BE2C (cell line): ENCODE measurements at regions not wholly inside any gene's neighbourhood (a gene's known extent, or its start where the extent isn't known, plus 50 kb on each side); places are given as distances from the start of the nearest gene placed in this dataset.

ENCODE experiments used
- DNase-seq: peaks from one replicate; pipeline ENCODE4 v3.0.0-alpha.2; 2020
- H3K27me3 ChIP-seq: fragments of 250-450 bp; sonication (Bioruptor Pico); 2 replicates; pipeline ENCODE4 v1.5.1; 2020; ENCODE audit warnings: mild to moderate bottlenecking
- H3K36me3 ChIP-seq: fragments of 250-450 bp; sonication (Bioruptor Pico); 2 replicates; pipeline ENCODE4 v1.5.1; 2020; ENCODE audit warnings: mild to moderate bottlenecking
- H3K4me1 ChIP-seq: fragments of 250-450 bp; sonication (Bioruptor Pico); 2 replicates; pipeline ENCODE4 v1.5.1; 2020
- H3K4me3 ChIP-seq: 2 replicates; pipeline ENCODE4 v1.5.1; 2011; ENCODE audit warnings: low read depth, low read length
- H3K9me3 ChIP-seq: fragments of 250-450 bp; sonication (Bioruptor Pico); 2 replicates; pipeline ENCODE4 v1.5.1; 2020
- TF ChIP-seq, protein P1 (sequence below): IDR thresholded peaks from 2 replicates; pipeline ENCODE4 v1.5.1; 2012; ENCODE audit warnings: mild to moderate bottlenecking, low read depth, low read length

DNA sequence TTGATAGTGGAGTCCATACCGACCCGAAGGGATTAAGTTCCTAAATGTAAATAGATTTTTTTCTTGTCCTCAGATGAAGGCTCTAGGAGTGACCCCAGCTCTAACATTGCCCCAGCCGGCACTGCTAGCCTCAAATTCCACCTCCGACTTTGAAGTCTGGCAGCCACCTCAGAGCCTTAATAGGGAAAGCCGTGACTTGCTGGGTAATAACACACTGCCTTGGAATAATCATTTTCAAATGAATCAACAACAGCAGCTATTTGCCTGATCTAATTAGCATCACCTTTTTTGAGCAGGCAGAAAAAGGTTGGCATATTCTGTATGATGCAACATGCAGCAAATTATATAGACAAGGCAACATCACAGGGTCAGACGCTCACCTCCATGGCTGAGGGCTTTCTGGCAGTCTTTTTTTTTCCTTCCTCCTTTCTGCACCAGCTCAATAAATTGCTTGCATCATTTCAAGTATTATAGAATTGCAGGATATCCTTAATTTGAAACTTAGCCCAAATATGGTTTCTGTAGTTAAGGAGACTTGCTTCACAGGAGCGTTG is 276.5 kb upstream of the ATP5MC3 start:
- DNase-seq = no peak
- Histone ChIP-seq H3K4me3 (no peak overlapping the region), H3K4me1 (no peaks in the 10 kb centered on the region), H3K27me3 (no peaks in the 10 kb centered on the region), H3K36me3 (no peaks in the 10 kb centered on the region), H3K9me3 (no peaks in the 10 kb centered on the region)
- TF ChIP-seq, protein P1, sequence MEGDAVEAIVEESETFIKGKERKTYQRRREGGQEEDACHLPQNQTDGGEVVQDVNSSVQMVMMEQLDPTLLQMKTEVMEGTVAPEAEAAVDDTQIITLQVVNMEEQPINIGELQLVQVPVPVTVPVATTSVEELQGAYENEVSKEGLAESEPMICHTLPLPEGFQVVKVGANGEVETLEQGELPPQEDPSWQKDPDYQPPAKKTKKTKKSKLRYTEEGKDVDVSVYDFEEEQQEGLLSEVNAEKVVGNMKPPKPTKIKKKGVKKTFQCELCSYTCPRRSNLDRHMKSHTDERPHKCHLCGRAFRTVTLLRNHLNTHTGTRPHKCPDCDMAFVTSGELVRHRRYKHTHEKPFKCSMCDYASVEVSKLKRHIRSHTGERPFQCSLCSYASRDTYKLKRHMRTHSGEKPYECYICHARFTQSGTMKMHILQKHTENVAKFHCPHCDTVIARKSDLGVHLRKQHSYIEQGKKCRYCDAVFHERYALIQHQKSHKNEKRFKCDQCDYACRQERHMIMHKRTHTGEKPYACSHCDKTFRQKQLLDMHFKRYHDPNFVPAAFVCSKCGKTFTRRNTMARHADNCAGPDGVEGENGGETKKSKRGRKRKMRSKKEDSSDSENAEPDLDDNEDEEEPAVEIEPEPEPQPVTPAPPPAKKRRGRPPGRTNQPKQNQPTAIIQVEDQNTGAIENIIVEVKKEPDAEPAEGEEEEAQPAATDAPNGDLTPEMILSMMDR = no peak

DNA sequence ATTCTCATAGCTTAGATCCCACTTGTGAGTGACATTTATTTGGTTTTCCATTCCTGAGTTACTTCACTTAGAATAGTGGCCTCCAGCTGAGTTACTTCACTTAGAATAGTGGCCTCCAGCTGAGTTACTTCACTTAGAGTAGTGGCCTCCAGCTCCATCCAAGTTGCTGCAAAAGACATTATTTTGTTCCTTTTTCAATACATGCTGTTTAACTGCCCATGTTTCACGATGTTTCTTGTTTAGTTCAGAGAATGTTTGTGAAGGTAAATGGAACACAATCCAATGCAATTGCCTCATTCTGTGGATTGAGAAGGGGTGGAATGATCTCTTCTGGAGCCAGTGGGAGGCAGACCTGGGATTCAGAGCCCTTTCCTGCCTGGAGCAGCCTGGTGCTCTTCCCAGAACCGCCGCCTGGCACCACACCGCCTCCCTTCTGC is 273.5 kb upstream of the ATP5MC3 start:
- H3K4me3 ChIP-seq = no peak overlapping the region
- no peaks in the 10 kb centered on the region for H3K36me3 ChIP-seq
- no peaks in the 10 kb centered on the region for H3K9me3 ChIP-seq
- DNase-seq = no peak
- H3K4me1 ChIP-seq = no peaks in the 10 kb centered on the region
- H3K27me3 ChIP-seq = no peaks in the 10 kb centered on the region
- TF ChIP-seq, protein P1 = no peak

DNA sequence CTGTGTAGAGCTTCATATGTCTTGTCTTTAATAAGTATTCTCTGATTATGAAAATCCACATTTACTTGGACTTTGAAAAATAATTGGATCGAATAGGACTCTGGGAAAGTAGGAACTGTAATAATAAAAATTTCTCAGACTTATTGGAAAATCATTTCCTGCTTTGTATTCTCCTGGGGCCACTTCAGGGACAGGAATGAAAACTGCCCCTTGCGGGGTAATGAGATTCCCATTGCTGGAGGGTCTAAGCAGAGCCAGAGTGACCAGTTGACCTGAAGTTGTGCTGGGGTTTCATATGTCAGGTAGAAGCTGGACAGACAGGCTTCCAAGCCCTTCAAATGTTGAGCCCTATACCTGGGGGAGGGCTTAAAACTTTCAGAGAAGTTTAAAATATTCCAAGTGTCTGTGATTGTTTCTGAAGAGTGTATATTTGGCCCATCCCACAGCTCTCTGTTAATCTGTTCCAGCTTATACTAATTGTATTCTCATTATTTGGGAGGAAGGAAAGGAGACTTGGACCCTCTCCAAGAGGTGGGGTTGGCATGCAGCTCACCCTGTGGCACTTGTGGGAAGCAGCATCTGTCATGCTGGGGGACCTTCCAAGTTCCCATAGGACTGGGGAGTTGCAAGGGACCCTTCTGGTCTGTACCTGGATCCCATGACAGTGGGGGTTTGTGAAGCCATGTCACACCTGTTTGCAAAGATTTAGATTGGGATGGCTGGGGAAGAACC is 268.7 kb upstream of the ATP5MC3 start:
- Histone ChIP-seq H3K4me1 (no peaks in the 10 kb centered on the region), H3K9me3 (no peaks in the 10 kb centered on the region), H3K36me3 (no peaks in the 10 kb centered on the region), H3K4me3 (no peak overlapping the region), H3K27me3 (no peaks in the 10 kb centered on the region)
- no peak for DNase-seq
- TF ChIP-seq, protein P1 = no peak

DNA sequence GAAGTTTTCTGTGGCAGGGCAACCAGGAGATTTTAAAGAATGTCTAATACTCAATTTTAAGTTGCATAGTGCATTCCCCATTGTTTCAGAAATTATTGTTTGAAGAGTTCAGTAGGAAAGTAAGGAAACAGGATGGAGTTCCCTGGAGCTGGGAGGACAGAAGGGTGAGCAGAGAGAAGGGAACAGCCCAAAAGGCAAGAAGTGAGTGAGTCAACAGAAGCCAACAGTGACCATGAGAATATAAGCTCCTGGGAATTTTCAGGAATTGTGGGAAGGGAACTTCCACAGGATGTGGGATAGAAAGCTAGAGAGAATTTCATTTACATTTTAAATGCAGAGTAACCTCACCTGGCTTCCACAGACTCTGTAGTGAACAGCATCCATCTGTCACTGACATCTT is 268.1 kb upstream of the ATP5MC3 start:
- H3K4me1 ChIP-seq = no peaks in the 10 kb centered on the region
- TF ChIP-seq, protein P1 = no peak

DNA sequence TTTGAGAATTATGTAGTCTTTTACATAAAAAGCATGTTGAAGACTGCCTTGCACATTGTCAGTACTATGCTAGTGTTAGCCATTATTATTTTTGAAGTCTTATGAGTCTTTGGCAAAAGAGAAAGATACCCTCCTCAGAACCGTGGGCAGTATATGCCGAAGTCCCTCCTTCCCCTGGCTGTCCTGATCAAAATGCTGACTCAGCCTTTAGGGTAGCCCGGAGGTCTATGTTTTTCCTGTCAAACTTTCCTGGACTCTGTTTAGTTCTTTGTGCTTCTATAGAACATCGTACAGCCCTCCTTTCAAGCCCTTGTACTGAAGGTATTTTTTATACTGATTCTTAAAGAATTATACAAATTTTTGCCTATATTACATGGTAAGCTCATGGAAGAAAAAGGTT is 264.7 kb upstream of the ATP5MC3 start:
- no peaks in the 10 kb centered on the region for H3K9me3 ChIP-seq
- H3K4me1 ChIP-seq = no peaks in the 10 kb centered on the region
- H3K27me3 ChIP-seq = no peaks in the 10 kb centered on the region
- H3K4me3 ChIP-seq = no peak overlapping the region
- no peak for DNase-seq
- TF ChIP-seq, protein P1 = no peak
- H3K36me3 ChIP-seq = no peaks in the 10 kb centered on the region

More for the DNA sequence above, 268.1 kb upstream of the ATP5MC3 start:
- Histone ChIP-seq H3K27me3 (no peaks in the 10 kb centered on the region), H3K4me3 (no peak overlapping the region), H3K9me3 (no peaks in the 10 kb centered on the region), H3K36me3 (no peaks in the 10 kb centered on the region)
- DNase-seq = no peak

DNA sequence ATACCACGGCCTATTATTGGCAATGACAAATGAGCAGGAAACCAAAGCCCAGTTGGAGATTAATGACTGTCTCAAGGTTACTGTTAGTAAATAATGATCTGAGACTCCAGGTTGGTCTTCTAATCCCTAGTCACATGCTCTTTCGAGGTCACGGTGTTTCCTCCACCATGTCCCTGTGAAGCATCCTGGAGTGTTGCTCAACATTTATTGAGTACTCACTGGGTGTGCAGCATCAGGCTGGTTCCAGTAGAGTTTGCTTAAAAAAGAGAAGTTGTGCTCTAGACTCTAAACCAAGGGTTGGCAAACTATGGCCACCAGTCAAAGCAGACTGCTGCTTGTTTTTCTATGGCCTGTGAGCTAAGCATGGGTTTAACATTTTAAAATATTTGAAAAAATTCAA is 263.8 kb upstream of the ATP5MC3 start:
- TF ChIP-seq, protein P1 = no peak
- no peaks in the 10 kb centered on the region for H3K27me3 ChIP-seq
- no peaks in the 10 kb centered on the region for H3K9me3 ChIP-seq
- no peak overlapping the region for H3K4me3 ChIP-seq
- no peak for DNase-seq
- H3K4me1 ChIP-seq = no peaks in the 10 kb centered on the region
- no peaks in the 10 kb centered on the region for H3K36me3 ChIP-seq
